CD4-positive, alpha-beta T cell (primary cell): ENCODE measurements at regions not wholly inside any gene's neighbourhood (a gene's known extent, or its start where the extent isn't known, plus 50 kb on each side); places are given as distances from the start of the nearest gene placed in this dataset.

Experiments used
- ATAC-seq: fragments of 200-7000 bp; cut with Tn5 transposase; one replicate; pipeline ENCODE4 v1.10.0; 2022; ENCODE audit warnings: mild to moderate bottlenecking; ENCODE audit not compliant: poor library complexity
- CTCF ChIA-PET: fragments of 350-600 bp; sonication (Branson Sonifier 250); formaldehyde crosslinking; loops from one replicate; lab custom pipeline; 2021; ENCODE audit warnings: antibody characterized with exemption, inconsistent platforms; lab: Charles Lee
- POLR2A ChIA-PET: fragments of 350-600 bp; sonication (Branson Sonifier 250); formaldehyde crosslinking; loops from one replicate; lab custom pipeline; 2021; ENCODE audit warnings: antibody characterized with exemption, inconsistent platforms; lab: Charles Lee
- DNase-seq, 14 experiments: peaks; one replicate each; pipeline ENCODE4 v3.0.0-alpha.2; 2013 to 2020; ENCODE audit warnings: mixed read lengths in 2 of 14
- H3K27ac ChIP-seq, 2 donors: one replicate each; pipeline versions ENCODE4 v1.5.1 to v1.7.0; 2013; ENCODE audit warnings: low read length in 2 of 2, low read depth in 1 of 2, mild to moderate bottlenecking in 1 of 2
- H3K27me3 ChIP-seq, 2 experiments: 1 replicate in 1 of 2; 2 replicates in 1 of 2; pipeline versions ENCODE4 v1.6.1 to v1.7.0; 2013; ENCODE audit warnings: low read length in 2 of 2, control low read depth in 1 of 2, mild to moderate bottlenecking in 1 of 2, moderate library complexity in 1 of 2; ENCODE audit not compliant: insufficient read depth in 2 of 2, control insufficient read depth in 1 of 2
- H3K36me3 ChIP-seq: one replicate; pipeline ENCODE4 v1.6.1; 2013; ENCODE audit warnings: low read length, control low read depth; ENCODE audit not compliant: insufficient read depth
- H3K4me1 ChIP-seq: one replicate; pipeline ENCODE4 v1.6.1; 2013; ENCODE audit warnings: low read length, control low read depth; ENCODE audit not compliant: insufficient read depth
- H3K4me3 ChIP-seq: one replicate; pipeline ENCODE4 v1.5.1; 2013; ENCODE audit warnings: mild to moderate bottlenecking, low read length, moderate library complexity
- H3K9me3 ChIP-seq, 2 experiments: 1 replicate in 1 of 2; 2 replicates in 1 of 2; pipeline versions ENCODE4 v1.6.1 to v1.7.0; 2013; ENCODE audit warnings: low read length in 2 of 2, mild to moderate bottlenecking in 2 of 2, control low read depth in 1 of 2, moderate library complexity in 1 of 2; ENCODE audit not compliant: control insufficient read depth in 1 of 2, insufficient read depth in 1 of 2
- H3K27ac Mint-ChIP-seq: one replicate; pipeline ENCODE4 v1.8.0; 2020; ENCODE audit warnings: mixed read lengths
- H3K27me3 Mint-ChIP-seq: one replicate; pipeline ENCODE4 v1.8.0; 2021; ENCODE audit warnings: mixed read lengths
- H3K36me3 Mint-ChIP-seq: one replicate; pipeline ENCODE4 v1.8.0; 2021; ENCODE audit warnings: low read depth, mixed read lengths
- H3K4me1 Mint-ChIP-seq: one replicate; pipeline ENCODE4 v1.8.0; 2021; ENCODE audit warnings: low read depth, mixed read lengths
- H3K4me3 Mint-ChIP-seq: one replicate; pipeline ENCODE4 v1.8.0; 2020; ENCODE audit warnings: mild to moderate bottlenecking, mixed read lengths
- H3K9me3 Mint-ChIP-seq: one replicate; pipeline ENCODE4 v1.8.0; 2020; ENCODE audit warnings: mixed read lengths
- intact Hi-C, 2 experiments: fragments of 100-400 bp; cut with DNase I in 1 of 2; cut with micrococcal nuclease in 1 of 2; formaldehyde crosslinking; loops; one replicate each; pipeline versions ENCODE4 v1.15.1 to v1.9.0; 2023 to 2025; cut with DNase I, micrococcal nuclease
- TF ChIP-seq, protein P1 (sequence below): fragments of 200-600 bp; IDR thresholded peaks from one replicate; pipeline ENCODE4 v1.8.0; 2022; ENCODE audit warnings: antibody characterized with exemption, mild to moderate bottlenecking

DNA sequence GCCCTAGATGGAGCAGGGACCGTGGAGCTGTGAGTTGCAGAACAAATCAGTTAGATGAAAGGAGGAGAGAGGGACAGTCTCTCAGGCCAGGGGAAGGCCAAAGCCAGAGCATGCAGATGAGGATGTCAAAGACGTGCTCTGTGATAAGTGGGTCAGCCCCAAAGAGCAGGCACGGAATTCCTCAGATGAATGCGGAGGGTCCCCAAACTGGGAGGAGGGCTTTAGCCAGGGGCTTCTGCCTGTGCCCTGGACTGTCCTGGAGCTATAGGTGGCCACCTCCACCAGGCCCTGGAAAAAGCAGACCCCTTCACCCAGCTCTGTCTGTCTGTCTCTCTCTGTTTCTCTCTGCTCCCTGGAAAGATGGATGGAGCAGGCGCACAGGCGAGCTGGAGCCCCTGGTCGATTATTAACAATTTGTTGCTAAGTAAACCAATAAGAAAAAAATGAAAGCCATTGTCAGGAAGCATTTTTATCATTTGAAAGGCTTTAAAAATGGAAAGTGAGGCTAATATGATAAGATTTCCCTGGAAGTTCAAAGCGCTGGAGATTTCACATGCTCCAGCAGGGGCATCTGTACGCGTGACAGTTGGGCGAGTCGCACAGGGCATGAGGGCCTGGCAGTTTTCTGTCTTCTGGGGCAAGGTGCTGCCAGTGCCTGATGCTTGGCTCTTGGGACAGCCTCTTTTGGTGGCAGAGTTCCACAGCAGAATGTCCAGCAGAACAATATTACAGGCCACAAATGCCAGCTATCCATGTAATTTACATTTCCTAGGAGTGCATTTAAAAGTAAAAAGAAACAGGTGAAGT is 241.0 kb downstream of the GLI2 start:
- no peak overlapping the region for H3K27ac Mint-ChIP-seq
- no peaks in the 10 kb centered on the region for H3K36me3 ChIP-seq
- H3K36me3 Mint-ChIP-seq, result no peaks in the 10 kb centered on the region
- DNase-seq (no peak), ATAC-seq (no peak)
- no peaks in the 10 kb centered on the region for H3K27me3 ChIP-seq
- no peak overlapping the region for H3K4me3 Mint-ChIP-seq
- peaks cover 0 to 30% of the 10 kb centered on the region in 2 experiments for H3K9me3 ChIP-seq
- H3K4me1 Mint-ChIP-seq, result no peaks in the 10 kb centered on the region
- no peak overlapping the region for H3K4me3 ChIP-seq
- H3K27ac ChIP-seq, result no peak overlapping the region
- H3K4me1 ChIP-seq, result no peaks in the 10 kb centered on the region
- H3K9me3 Mint-ChIP-seq, result no peaks in the 10 kb centered on the region
- ChIA-PET CTCF (no interaction called here), POLR2A (no interaction called here)
- TF ChIP-seq, protein P1, sequence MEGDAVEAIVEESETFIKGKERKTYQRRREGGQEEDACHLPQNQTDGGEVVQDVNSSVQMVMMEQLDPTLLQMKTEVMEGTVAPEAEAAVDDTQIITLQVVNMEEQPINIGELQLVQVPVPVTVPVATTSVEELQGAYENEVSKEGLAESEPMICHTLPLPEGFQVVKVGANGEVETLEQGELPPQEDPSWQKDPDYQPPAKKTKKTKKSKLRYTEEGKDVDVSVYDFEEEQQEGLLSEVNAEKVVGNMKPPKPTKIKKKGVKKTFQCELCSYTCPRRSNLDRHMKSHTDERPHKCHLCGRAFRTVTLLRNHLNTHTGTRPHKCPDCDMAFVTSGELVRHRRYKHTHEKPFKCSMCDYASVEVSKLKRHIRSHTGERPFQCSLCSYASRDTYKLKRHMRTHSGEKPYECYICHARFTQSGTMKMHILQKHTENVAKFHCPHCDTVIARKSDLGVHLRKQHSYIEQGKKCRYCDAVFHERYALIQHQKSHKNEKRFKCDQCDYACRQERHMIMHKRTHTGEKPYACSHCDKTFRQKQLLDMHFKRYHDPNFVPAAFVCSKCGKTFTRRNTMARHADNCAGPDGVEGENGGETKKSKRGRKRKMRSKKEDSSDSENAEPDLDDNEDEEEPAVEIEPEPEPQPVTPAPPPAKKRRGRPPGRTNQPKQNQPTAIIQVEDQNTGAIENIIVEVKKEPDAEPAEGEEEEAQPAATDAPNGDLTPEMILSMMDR, result no peak
- intact Hi-C loops, result no loop called here
- H3K27me3 Mint-ChIP-seq, result no peaks in the 10 kb centered on the region

DNA sequence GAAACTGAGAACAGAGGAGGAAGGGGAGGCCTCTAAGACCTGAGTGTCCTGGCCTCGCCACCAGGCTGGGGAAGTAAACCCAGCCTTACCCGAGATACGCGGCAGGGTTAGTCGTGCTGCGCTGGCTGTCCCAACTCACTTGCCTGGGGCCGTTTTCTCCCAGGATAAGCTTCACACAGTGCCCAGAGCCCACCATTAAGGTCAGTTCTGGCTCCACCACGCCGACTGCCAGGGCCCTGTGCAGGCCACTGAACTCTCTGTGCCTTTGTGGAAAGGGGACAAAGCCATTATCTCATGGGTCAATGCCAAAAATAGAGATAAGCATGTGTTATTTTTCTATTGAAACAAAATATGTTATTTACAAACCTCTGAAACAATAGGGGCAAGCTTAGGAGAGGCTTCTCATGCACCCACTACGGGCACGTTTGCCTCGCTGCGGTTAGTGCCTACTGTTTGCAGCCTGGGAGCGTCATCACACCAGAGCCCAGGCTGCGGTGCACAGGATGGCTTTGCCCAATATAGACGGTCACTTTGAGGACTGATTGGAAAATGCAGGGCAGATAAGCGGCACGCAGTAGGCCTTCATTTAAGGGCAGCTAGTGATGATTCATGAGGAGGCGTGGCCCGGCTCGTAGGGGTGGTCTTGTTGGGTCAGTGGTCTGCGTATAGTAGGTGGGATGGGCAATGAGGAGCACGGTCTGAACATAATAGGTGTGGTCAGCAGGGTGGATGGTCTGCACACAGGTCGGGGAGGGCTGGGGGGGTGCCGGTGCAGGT is 242.1 kb downstream of the GLI2 start:
- ATAC-seq (no peak), DNase-seq (no peak)
- Histone ChIP-seq H3K4me3 (no peak overlapping the region), H3K36me3 (no peaks in the 10 kb centered on the region), H3K9me3 (peaks cover 0 to 25% of the 10 kb centered on the region in 2 experiments), H3K4me1 (no peaks in the 10 kb centered on the region), H3K27me3 (no peaks in the 10 kb centered on the region), H3K27ac (no peak overlapping the region)
- ChIA-PET POLR2A (no interaction called here), CTCF (no interaction called here)
- Mint-ChIP-seq H3K27ac (no peak overlapping the region), H3K36me3 (no peaks in the 10 kb centered on the region), H3K4me3 (no peak overlapping the region), H3K9me3 (no peaks in the 10 kb centered on the region), H3K4me1 (no peaks in the 10 kb centered on the region), H3K27me3 (no peaks in the 10 kb centered on the region)
- TF ChIP-seq, protein P1, result no peak
- intact Hi-C loops, result no loop called here

DNA sequence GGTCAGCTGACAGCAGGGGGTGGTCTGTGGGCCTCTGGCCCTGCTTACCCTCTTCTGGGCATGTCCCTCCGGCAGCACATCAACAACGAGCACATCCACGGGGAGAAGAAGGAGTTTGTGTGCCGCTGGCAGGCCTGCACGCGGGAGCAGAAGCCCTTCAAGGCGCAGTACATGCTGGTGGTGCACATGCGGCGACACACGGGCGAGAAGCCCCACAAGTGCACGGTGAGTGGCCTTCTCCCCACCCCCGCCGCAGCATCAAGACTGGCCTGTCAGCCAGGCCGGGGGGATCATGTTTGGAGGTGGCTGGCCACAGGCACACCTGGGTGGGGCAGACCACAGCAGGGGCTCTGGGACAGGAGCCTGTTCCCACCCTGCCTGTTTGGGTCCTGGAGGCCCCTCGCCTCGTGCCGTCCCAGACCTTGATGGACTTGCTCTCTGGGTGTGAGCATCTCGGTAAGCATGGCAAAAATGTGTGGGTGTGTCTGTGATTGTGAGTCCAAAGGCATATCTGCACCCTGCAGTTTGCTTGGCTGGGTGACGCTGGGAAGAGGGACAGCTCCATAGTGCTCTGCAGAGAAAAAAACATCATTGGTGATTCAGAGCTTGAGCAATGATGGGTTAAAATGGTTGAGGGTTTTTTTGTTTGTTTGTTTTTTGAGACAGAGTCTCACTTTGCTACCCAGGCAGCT is 242.8 kb downstream of the GLI2 start:
- Mint-ChIP-seq H3K36me3 (no peaks in the 10 kb centered on the region), H3K27me3 (no peaks in the 10 kb centered on the region), H3K9me3 (no peaks in the 10 kb centered on the region), H3K4me3 (no peak overlapping the region), H3K4me1 (no peaks in the 10 kb centered on the region), H3K27ac (no peak overlapping the region)
- TF ChIP-seq, protein P1, result no peak
- DNase-seq (no peak), ATAC-seq (no peak)
- Histone ChIP-seq H3K4me1 (no peaks in the 10 kb centered on the region), H3K27me3 (no peaks in the 10 kb centered on the region), H3K36me3 (no peaks in the 10 kb centered on the region), H3K9me3 (peaks cover 0 to 18% of the 10 kb centered on the region in 2 experiments), H3K4me3 (no peak overlapping the region), H3K27ac (no peak overlapping the region)
- intact Hi-C loops, result no loop called here
- POLR2A ChIA-PET, result no interaction called here
- CTCF ChIA-PET, result no interaction called here
